Neural crest cell (in vitro differentiated cells): ENCODE measurements at regions not wholly inside any gene's neighbourhood (a gene's known extent, or its start where the extent isn't known, plus 50 kb on each side); places are given as distances from the start of the nearest gene placed in this dataset.

Experiments used
- DNase-seq: peaks from one replicate; pipeline ENCODE4 v3.0.0; 2021; ENCODE audit warnings: low read depth, mixed read lengths, low spot score
- H3K27ac Mint-ChIP-seq: one replicate; pipeline ENCODE4 v1.8.0; 2021; ENCODE audit warnings: mild to moderate bottlenecking, mixed read lengths; ENCODE audit not compliant: unreplicated experiment
- H3K27me3 Mint-ChIP-seq: 2 replicates; pipeline ENCODE4 v1.8.0; 2021; ENCODE audit warnings: low read depth, mild to moderate bottlenecking, mixed read lengths
- H3K36me3 Mint-ChIP-seq: 2 replicates; pipeline ENCODE4 v1.8.0; 2021; ENCODE audit warnings: low read depth, mild to moderate bottlenecking, mixed read lengths
- H3K4me1 Mint-ChIP-seq: 2 replicates; pipeline ENCODE4 v1.8.0; 2021; ENCODE audit warnings: mixed read lengths
- H3K4me3 Mint-ChIP-seq: one replicate; pipeline ENCODE4 v1.8.0; 2021; ENCODE audit warnings: mild to moderate bottlenecking, mixed read lengths
- H3K9me3 Mint-ChIP-seq: 2 replicates; pipeline ENCODE4 v1.8.0; 2021; ENCODE audit warnings: mixed read lengths
- CTCF ChIP-seq: fragments of 200-600 bp; sonication (generic); conservative IDR thresholded peaks from 2 replicates; pipeline ENCODE4 v1.5.0; 2021; ENCODE audit warnings: antibody characterized with exemption, mild to moderate bottlenecking

DNA sequence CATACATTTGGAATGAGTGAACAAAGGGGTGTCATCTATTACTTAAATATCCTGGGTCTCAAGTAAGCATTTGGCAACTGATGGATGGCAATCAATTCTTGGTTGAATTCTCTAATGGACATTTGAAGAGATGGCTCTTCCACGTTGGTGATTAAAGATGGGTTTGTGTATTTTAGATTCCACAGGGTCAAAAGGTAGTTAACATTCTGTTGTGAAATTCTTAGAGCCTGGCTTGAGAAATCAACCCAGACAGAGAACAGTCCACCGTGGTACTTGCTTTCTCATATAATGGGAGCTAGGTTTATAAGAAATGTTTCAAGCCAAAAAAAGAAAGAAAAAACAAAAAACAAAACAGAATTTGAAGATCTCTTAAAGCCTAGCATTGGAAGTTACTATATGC is 355.9 kb upstream of the PITX2 start:
- Mint-ChIP-seq H3K4me3 (no peak overlapping the region), H3K27ac (no peak overlapping the region), H3K27me3 (no peaks in the 10 kb centered on the region), H3K4me1 (no peaks in the 10 kb centered on the region), H3K36me3 (no peaks in the 10 kb centered on the region), H3K9me3 (no peaks in the 10 kb centered on the region)
- TF ChIP-seq CTCF, result no peak
- no peak for DNase-seq

- Mint-ChIP-seq H3K36me3 (no peaks in the 10 kb centered on the region), H3K4me1 (no peaks in the 10 kb centered on the region), H3K27ac (no peak overlapping the region), H3K4me3 (no peak overlapping the region), H3K9me3 (no peaks in the 10 kb centered on the region), H3K27me3 (no peaks in the 10 kb centered on the region)
- no peak for DNase-seq
- TF ChIP-seq CTCF, result no peak
Observed at GRCh38 chr4:110982486-110982885, 359.6 kb upstream of the PITX2 start.

DNA sequence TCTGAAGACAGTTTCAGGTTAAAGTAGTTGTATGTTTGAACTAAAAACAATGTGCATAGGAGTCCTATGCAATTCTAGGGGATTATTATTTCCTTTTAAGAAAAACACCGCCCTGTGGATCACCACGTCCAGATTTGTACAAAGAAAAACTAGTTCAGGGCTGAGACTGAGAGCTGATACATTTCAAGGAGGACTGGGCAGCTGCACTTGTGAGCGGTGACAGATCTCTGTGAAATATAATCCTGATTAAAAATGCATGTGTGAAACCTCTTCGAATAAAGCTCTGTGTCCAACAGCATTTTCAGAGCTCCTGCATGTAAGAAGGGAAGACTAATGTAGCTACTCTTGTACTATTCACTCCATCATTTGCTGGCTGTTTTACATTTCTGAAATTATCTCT is 365.8 kb upstream of the PITX2 start:
- H3K36me3 Mint-ChIP-seq, result no peaks in the 10 kb centered on the region
- H3K27ac Mint-ChIP-seq, result no peak overlapping the region
- DNase-seq, result no peak
- TF ChIP-seq CTCF, result no peak
- no peaks in the 10 kb centered on the region for H3K27me3 Mint-ChIP-seq
- no peak overlapping the region for H3K4me3 Mint-ChIP-seq
- no peaks in the 10 kb centered on the region for H3K9me3 Mint-ChIP-seq
- H3K4me1 Mint-ChIP-seq, result no peaks in the 10 kb centered on the region

GRCh38 chr4:110989125-110989524 is 366.2 kb upstream of the PITX2 start:
- no peak overlapping the region for H3K27ac Mint-ChIP-seq
- H3K9me3 Mint-ChIP-seq, result no peaks in the 10 kb centered on the region
- H3K36me3 Mint-ChIP-seq, result no peaks in the 10 kb centered on the region
- no peak for DNase-seq
- H3K4me3 Mint-ChIP-seq, result no peak overlapping the region
- no peaks in the 10 kb centered on the region for H3K27me3 Mint-ChIP-seq
- no peaks in the 10 kb centered on the region for H3K4me1 Mint-ChIP-seq
- TF ChIP-seq CTCF, result no peak

DNA sequence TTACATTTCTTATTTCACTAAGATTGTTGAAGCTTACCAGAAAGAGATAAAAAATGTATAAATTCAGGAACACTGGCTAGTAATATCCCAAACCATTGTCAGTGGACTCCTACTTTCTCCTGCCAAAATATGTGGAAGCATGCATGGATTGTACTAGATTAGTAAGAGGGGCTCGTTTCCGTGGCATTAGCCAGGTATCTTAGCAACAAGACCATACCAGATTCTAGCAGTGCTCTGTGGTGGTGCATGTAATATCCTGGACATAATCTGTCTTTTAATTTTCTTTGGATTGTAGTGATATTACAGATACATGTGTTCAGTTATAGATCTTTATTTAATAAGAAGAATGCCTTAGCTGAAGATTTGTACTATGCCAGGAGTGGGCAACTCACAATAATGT is 371.9 kb upstream of the PITX2 start:
- Mint-ChIP-seq H3K4me3 (no peak overlapping the region), H3K36me3 (no peaks in the 10 kb centered on the region), H3K9me3 (no peaks in the 10 kb centered on the region), H3K27me3 (no peaks in the 10 kb centered on the region), H3K27ac (no peak overlapping the region), H3K4me1 (no peaks in the 10 kb centered on the region)
- no peak for TF ChIP-seq CTCF
- no peak for DNase-seq

- H3K9me3 Mint-ChIP-seq, result no peaks in the 10 kb centered on the region
- H3K27ac Mint-ChIP-seq, result no peak overlapping the region
- H3K4me3 Mint-ChIP-seq, result no peak overlapping the region
- TF ChIP-seq CTCF, result no peak
- DNase-seq, result no peak
- no peaks in the 10 kb centered on the region for H3K4me1 Mint-ChIP-seq
- H3K36me3 Mint-ChIP-seq, result no peaks in the 10 kb centered on the region
- H3K27me3 Mint-ChIP-seq, result no peaks in the 10 kb centered on the region
Observed at GRCh38 chr4:110998320-110998719, 375.4 kb upstream of the PITX2 start.
